ENCODE measurements at regions not wholly inside any gene's neighbourhood (a gene's known extent, or its start where the extent isn't known, plus 50 kb on each side); places are given as distances from the start of the nearest gene placed in this dataset.

DNA sequence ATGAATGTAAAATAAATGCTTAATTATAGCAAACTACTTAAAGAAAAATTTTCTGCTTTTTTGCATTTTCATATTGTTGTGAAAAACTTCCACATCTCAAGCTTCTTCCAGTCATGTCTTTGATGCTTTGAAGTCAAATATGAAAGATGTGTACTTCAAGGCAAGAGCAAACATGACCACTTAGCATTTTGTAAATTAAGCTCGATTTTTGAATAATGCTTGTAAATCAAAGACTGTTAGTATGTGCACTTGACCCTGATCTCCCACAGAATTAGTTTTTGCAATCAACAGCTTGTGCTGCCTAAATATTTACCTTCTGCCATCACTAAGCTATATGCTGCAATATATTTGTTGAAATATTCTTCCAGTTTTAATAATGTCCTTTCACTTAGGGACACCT is 486.1 kb upstream of the ID2 start:
- Mint-ChIP-seq H3K27ac (no peak overlapping the region), H3K4me1 (ENCODE audit: unreplicated experiment) (peaks cover 13% of the 10 kb centered on the region)

DNA sequence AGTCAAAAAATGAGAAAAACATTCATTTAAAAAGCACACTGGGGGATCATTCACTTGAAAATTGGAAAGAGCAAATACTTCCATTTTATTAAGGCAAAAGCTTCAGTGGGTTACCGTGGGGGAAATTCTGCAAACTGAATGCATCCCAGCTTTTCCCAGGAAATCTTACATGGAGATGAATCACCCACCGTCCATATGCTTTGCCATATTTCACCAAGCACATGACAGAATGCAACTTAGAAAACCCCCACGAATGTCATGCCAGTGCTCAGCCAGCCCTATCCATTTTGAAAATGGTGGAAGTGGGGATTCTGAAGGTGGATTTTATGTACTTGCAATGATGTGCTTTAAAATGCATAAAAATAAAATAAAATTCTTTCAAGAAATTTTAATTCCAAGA is 485.5 kb upstream of the ID2 start:
- TF ChIP-seq, protein P1, sequence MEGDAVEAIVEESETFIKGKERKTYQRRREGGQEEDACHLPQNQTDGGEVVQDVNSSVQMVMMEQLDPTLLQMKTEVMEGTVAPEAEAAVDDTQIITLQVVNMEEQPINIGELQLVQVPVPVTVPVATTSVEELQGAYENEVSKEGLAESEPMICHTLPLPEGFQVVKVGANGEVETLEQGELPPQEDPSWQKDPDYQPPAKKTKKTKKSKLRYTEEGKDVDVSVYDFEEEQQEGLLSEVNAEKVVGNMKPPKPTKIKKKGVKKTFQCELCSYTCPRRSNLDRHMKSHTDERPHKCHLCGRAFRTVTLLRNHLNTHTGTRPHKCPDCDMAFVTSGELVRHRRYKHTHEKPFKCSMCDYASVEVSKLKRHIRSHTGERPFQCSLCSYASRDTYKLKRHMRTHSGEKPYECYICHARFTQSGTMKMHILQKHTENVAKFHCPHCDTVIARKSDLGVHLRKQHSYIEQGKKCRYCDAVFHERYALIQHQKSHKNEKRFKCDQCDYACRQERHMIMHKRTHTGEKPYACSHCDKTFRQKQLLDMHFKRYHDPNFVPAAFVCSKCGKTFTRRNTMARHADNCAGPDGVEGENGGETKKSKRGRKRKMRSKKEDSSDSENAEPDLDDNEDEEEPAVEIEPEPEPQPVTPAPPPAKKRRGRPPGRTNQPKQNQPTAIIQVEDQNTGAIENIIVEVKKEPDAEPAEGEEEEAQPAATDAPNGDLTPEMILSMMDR (conservative IDR thresholded peaks at IDR 0.05): no peak
- Mint-ChIP-seq H3K27me3 (no peaks in the 10 kb centered on the region), H3K27ac (no peak overlapping the region), H3K4me1 (ENCODE audit: unreplicated experiment) (peaks cover 13% of the 10 kb centered on the region), H3K36me3 (no peaks in the 10 kb centered on the region), H3K9me3 (peaks cover 6% of the 10 kb centered on the region), H3K4me3 (no peak overlapping the region)
- no peak for DNase-seq (ENCODE audit: extremely low spot score, unreplicated experiment)

More for the DNA sequence above, 486.1 kb upstream of the ID2 start:
- Mint-ChIP-seq H3K4me3 (no peak overlapping the region), H3K9me3 (peaks cover 6% of the 10 kb centered on the region), H3K27me3 (no peaks in the 10 kb centered on the region), H3K36me3 (no peaks in the 10 kb centered on the region)
- no peak for DNase-seq (ENCODE audit: extremely low spot score, unreplicated experiment)
- TF ChIP-seq, protein P1 (conservative IDR thresholded peaks at IDR 0.05): no peak

DNA sequence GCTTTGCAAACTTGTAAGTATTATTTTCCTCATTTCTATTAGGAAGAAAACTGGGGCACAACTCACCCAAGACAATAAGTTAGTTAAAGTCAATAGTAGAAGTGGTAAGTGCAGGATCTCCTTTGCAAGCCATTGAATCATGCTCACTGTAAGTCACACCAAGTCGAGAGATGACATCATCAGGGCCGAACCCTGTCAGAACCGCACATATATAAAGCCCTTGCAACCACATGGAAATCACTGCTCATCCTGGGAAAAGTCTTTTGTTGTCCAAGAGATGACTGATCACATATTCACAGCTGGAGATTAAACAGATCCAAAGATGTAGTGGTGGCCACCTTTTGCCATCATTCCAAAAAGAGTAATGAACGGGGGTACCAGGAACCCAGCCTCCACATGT is 484.8 kb upstream of the ID2 start:
- Mint-ChIP-seq H3K4me1 (ENCODE audit: unreplicated experiment) (peaks cover 13% of the 10 kb centered on the region), H3K4me3 (no peak overlapping the region), H3K9me3 (peaks cover 6% of the 10 kb centered on the region), H3K27ac (no peak overlapping the region), H3K27me3 (no peaks in the 10 kb centered on the region), H3K36me3 (no peaks in the 10 kb centered on the region)
- DNase-seq (ENCODE audit: extremely low spot score, unreplicated experiment): no peak
- TF ChIP-seq, protein P1 (conservative IDR thresholded peaks at IDR 0.05): no peak

DNA sequence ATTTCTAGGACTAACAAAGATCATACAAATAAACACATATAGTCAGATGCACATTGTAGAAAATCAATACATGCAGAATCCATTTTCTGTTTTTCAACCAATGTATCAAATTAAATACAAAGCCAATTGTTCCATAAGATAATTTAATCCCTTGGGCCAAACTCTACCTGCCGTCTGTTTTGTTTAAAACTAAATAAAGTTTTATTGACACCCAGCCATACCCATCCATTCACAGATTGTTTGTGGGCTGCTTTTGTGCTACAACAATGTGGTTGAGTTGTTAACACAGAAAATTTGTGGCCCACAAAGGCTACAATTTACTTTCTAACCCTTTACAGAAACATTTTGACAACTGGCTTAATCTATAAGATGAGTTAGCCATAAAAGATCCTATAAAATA is 484.0 kb upstream of the ID2 start:
- no peak overlapping the region for H3K4me3 Mint-ChIP-seq
- DNase-seq (ENCODE audit: extremely low spot score, unreplicated experiment): no peak
- no peak overlapping the region for H3K27ac Mint-ChIP-seq
- no peaks in the 10 kb centered on the region for H3K27me3 Mint-ChIP-seq
- peaks cover 13% of the 10 kb centered on the region for H3K4me1 Mint-ChIP-seq (ENCODE audit: unreplicated experiment)
- H3K9me3 Mint-ChIP-seq: peaks cover 6% of the 10 kb centered on the region
- H3K36me3 Mint-ChIP-seq: no peaks in the 10 kb centered on the region
- TF ChIP-seq, protein P1 (conservative IDR thresholded peaks at IDR 0.05): no peak

DNA sequence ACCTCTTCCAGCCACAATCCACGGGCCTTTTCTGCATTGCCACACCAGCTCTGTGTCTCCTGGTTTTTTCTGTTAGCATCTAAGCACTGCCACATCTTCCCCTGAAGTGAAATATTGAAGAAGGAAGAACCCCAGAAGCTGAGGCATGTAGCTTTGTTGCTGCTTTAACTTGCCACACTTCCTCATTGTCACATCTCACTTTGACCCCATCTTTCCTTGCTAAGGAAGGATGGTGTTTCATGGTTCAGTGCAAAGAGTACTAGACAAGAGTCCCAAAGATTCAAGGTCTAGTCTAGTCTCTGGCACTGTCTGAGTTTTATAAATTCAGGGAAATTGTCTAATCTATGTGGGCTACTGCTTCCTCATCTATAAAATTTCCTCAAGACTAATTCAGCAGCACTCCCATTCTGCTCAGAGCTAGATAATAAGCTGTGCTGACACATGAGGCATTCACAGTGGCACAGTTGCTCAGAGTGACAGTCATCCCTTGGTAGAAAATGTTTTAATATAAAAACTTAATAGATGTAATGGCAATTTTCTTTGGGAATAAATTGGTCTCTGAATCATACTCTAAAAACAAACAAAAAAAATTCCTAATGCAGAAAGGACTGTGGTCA is 483.0 kb upstream of the ID2 start:
- Mint-ChIP-seq H3K27me3 (no peaks in the 10 kb centered on the region), H3K4me1 (ENCODE audit: unreplicated experiment) (peaks cover 2% of the 10 kb centered on the region), H3K9me3 (peaks cover 6% of the 10 kb centered on the region), H3K27ac (peak overlapping the region; percentile 14), H3K4me3 (no peak overlapping the region), H3K36me3 (no peaks in the 10 kb centered on the region)
- no peak for DNase-seq (ENCODE audit: extremely low spot score, unreplicated experiment)
- TF ChIP-seq, protein P1 (conservative IDR thresholded peaks at IDR 0.05): no peak

DNA sequence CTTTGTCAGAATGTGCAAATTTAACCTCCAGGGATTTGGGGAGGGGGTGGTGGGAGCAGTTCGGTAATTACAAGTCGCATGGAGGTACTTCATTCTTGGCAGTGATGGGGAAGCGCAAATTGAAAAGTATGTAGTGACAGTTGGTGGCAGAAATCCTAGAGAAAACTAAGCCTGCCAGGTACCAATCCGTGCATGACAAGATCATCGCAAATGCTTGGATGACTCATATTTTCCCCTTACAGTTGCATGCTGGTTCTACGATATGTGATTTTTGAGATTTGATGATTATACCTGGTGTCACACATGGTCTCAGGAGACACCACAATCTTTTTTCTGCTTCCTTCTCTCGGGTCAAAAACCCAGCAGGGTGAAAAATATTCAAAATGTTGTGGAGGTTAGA is 479.7 kb upstream of the ID2 start:
- Mint-ChIP-seq H3K4me3 (no peak overlapping the region), H3K27me3 (no peaks in the 10 kb centered on the region), H3K4me1 (ENCODE audit: unreplicated experiment) (no peaks in the 10 kb centered on the region), H3K36me3 (no peaks in the 10 kb centered on the region), H3K9me3 (peaks cover 6% of the 10 kb centered on the region), H3K27ac (no peak overlapping the region)
- DNase-seq (ENCODE audit: extremely low spot score, unreplicated experiment): no peak
- TF ChIP-seq, protein P1 (conservative IDR thresholded peaks at IDR 0.05): no peak

All from type B pancreatic cell (in vitro differentiated cells).